Liver (tissue), 3 donors: ENCODE measurements at regions not wholly inside any gene's neighbourhood (a gene's known extent, or its start where the extent isn't known, plus 50 kb on each side); places are given as distances from the start of the nearest gene placed in this dataset.

Source experiments
- ATF3 ChIP-seq: IDR thresholded peaks from 2 replicates; pipeline ENCODE4 v1.6.1; 2016; ENCODE audit warnings: antibody characterized with exemption
- CTCF ChIP-seq: fragments of 150-350 bp; IDR thresholded peaks from 2 replicates; pipeline ENCODE4 v1.5.1; 2017; ENCODE audit warnings: improper control_type of control experiment, low read depth, low read length; ENCODE audit not compliant: missing input control
- FOXA1 ChIP-seq: IDR thresholded peaks from 2 replicates; pipeline ENCODE4 v1.6.1; 2016; ENCODE audit warnings: antibody characterized with exemption
- GABPA ChIP-seq, 2 donors: IDR thresholded peaks in 1 of 2; conservative IDR thresholded peaks in 1 of 2; 2 replicates each; pipeline ENCODE4 v1.6.1; 2016; ENCODE audit warnings: antibody characterized with exemption in 2 of 2, mild to moderate bottlenecking in 1 of 2, moderate library complexity in 1 of 2
- HNF4A ChIP-seq, 2 donors: conservative IDR thresholded peaks; 2 replicates each; pipeline ENCODE4 v1.6.1; 2016; ENCODE audit warnings: antibody characterized with exemption in 2 of 2, mild to moderate bottlenecking in 2 of 2
- HNF4G ChIP-seq: IDR thresholded peaks from 2 replicates; pipeline ENCODE4 v1.6.1; 2016; ENCODE audit warnings: antibody characterized with exemption
- JUND ChIP-seq, 2 donors: IDR thresholded peaks; 2 replicates each; pipeline ENCODE4 v1.6.1; 2016; ENCODE audit warnings: antibody characterized with exemption in 2 of 2
- MAX ChIP-seq: IDR thresholded peaks from 2 replicates; pipeline ENCODE4 v1.6.1; 2016; ENCODE audit warnings: antibody characterized with exemption
- RAD21 ChIP-seq, 2 donors: IDR thresholded peaks; 2 replicates each; pipeline ENCODE4 v1.6.1; 2016; ENCODE audit warnings: antibody characterized with exemption in 2 of 2, mild to moderate bottlenecking in 2 of 2
- REST ChIP-seq: IDR thresholded peaks from 2 replicates; pipeline ENCODE4 v1.6.1; 2016; ENCODE audit warnings: antibody characterized with exemption, mild to moderate bottlenecking
- RXRA ChIP-seq, 2 donors: IDR thresholded peaks; 2 replicates each; pipeline ENCODE4 v1.6.1; 2017 to 2018; ENCODE audit warnings: antibody characterized with exemption in 2 of 2, mild to moderate bottlenecking in 1 of 2
- SP1 ChIP-seq: IDR thresholded peaks from 2 replicates; pipeline ENCODE4 v1.6.1; 2018; ENCODE audit warnings: antibody characterized with exemption, mild to moderate bottlenecking
- TAF1 ChIP-seq: conservative IDR thresholded peaks from 2 replicates; pipeline ENCODE4 v1.6.1; 2016; ENCODE audit warnings: antibody characterized with exemption, mild to moderate bottlenecking
- YY1 ChIP-seq: IDR thresholded peaks from 2 replicates; pipeline ENCODE4 v1.6.1; 2016; ENCODE audit warnings: antibody characterized with exemption, mild to moderate bottlenecking
- donor health status: healthy.
- donor health status: healthy.

GRCh38 chr7:18354108-18355085, 141.2 kb upstream of the HDAC9 start:
- TF ChIP-seq RAD21 (IDR thresholded peaks at IDR 0.05) (no peak), TAF1 (no peak), CTCF (no peak), REST (no peak), MAX (no peak), FOXA1 (no peak), GABPA (IDR thresholded peaks at IDR 0.05 in 1 of 2, conservative IDR thresholded peaks at IDR 0.05 in 1 of 2) (no peak), HNF4A (conservative IDR thresholded peaks at IDR 0.05) (no peak), SP1 (no peak), YY1 (no peak), HNF4G (no peak), ATF3 (no peak), RXRA (IDR thresholded peaks at IDR 0.05) (peak in 1 of 2 donors; percentile 11), JUND (IDR thresholded peaks at IDR 0.05) (no peak)
